ENCODE measurements at regions not wholly inside any gene's neighbourhood (a gene's known extent, or its start where the extent isn't known, plus 50 kb on each side); places are given as distances from the start of the nearest gene placed in this dataset.

GRCh38 chr4:24160358-24160757 is 270.5 kb upstream of the PPARGC1A start:
- no peaks in the 10 kb centered on the region for H3K36me3 Mint-ChIP-seq (ENCODE audit: low read depth)
- H3K4me1 Mint-ChIP-seq (ENCODE audit: low read depth), result no peaks in the 10 kb centered on the region
- ATAC-seq, result no peak
- H3K27ac Mint-ChIP-seq, result no peak overlapping the region
- CTCF ChIA-PET, result no interaction called here
- POLR2A ChIA-PET, result no interaction called here
- H3K4me3 Mint-ChIP-seq, result no peak overlapping the region
- H3K27me3 Mint-ChIP-seq (ENCODE audit: low read depth), result no peaks in the 10 kb centered on the region
- no peak for DNase-seq
- no peaks in the 10 kb centered on the region for H3K9me3 Mint-ChIP-seq (ENCODE audit: insufficient read depth)

- Mint-ChIP-seq H3K4me1 (ENCODE audit: low read depth) (no peaks in the 10 kb centered on the region), H3K36me3 (ENCODE audit: low read depth) (no peaks in the 10 kb centered on the region), H3K4me3 (no peak overlapping the region), H3K27ac (no peak overlapping the region), H3K9me3 (ENCODE audit: insufficient read depth) (no peaks in the 10 kb centered on the region), H3K27me3 (ENCODE audit: low read depth) (no peaks in the 10 kb centered on the region)
- ChIA-PET POLR2A (no interaction called here), CTCF (no interaction called here)
- no peak for ATAC-seq
- no peak for DNase-seq
Observed at GRCh38 chr4:24158031-24158430, 268.2 kb upstream of the PPARGC1A start.

GRCh38 chr4:24150034-24150433 is 260.2 kb upstream of the PPARGC1A start:
- ATAC-seq (no peak), DNase-seq (no peak)
- H3K27ac Mint-ChIP-seq, result no peak overlapping the region

GRCh38 chr4:24146127-24146526 is 256.3 kb upstream of the PPARGC1A start:
- H3K9me3 Mint-ChIP-seq (ENCODE audit: insufficient read depth), result no peaks in the 10 kb centered on the region
- H3K36me3 Mint-ChIP-seq (ENCODE audit: low read depth), result no peaks in the 10 kb centered on the region
- no peak for DNase-seq
- ChIA-PET CTCF (no interaction called here), POLR2A (no interaction called here)
- H3K4me1 Mint-ChIP-seq (ENCODE audit: low read depth), result no peaks in the 10 kb centered on the region
- H3K4me3 Mint-ChIP-seq, result no peak overlapping the region
- no peak for ATAC-seq
- H3K27me3 Mint-ChIP-seq (ENCODE audit: low read depth), result no peaks in the 10 kb centered on the region
- no peak overlapping the region for H3K27ac Mint-ChIP-seq

More at GRCh38 chr4:24150034-24150433, 260.2 kb upstream of the PPARGC1A start:
- Mint-ChIP-seq H3K4me3 (no peak overlapping the region), H3K9me3 (ENCODE audit: insufficient read depth) (no peaks in the 10 kb centered on the region), H3K27me3 (ENCODE audit: low read depth) (no peaks in the 10 kb centered on the region), H3K4me1 (ENCODE audit: low read depth) (no peaks in the 10 kb centered on the region), H3K36me3 (ENCODE audit: low read depth) (no peaks in the 10 kb centered on the region)
- POLR2A ChIA-PET, result no interaction called here
- CTCF ChIA-PET, result no interaction called here

- H3K4me3 Mint-ChIP-seq, result no peak overlapping the region
- no peaks in the 10 kb centered on the region for H3K4me1 Mint-ChIP-seq (ENCODE audit: low read depth)
- H3K27ac Mint-ChIP-seq, result no peak overlapping the region
- H3K27me3 Mint-ChIP-seq (ENCODE audit: low read depth), result no peaks in the 10 kb centered on the region
- H3K36me3 Mint-ChIP-seq (ENCODE audit: low read depth), result no peaks in the 10 kb centered on the region
- no peak for ATAC-seq
- no peak for DNase-seq
- POLR2A ChIA-PET, result no interaction called here
- no peaks in the 10 kb centered on the region for H3K9me3 Mint-ChIP-seq (ENCODE audit: insufficient read depth)
- CTCF ChIA-PET, result no interaction called here
Observed at GRCh38 chr4:24145591-24145990, 255.7 kb upstream of the PPARGC1A start.

- CTCF ChIA-PET, result no interaction called here
- DNase-seq (no peak), ATAC-seq (no peak)
- no peak overlapping the region for H3K4me3 Mint-ChIP-seq
- no peaks in the 10 kb centered on the region for H3K9me3 Mint-ChIP-seq (ENCODE audit: insufficient read depth)
- H3K4me1 Mint-ChIP-seq (ENCODE audit: low read depth), result no peaks in the 10 kb centered on the region
- no peaks in the 10 kb centered on the region for H3K36me3 Mint-ChIP-seq (ENCODE audit: low read depth)
- POLR2A ChIA-PET, result no interaction called here
- H3K27me3 Mint-ChIP-seq (ENCODE audit: low read depth), result no peaks in the 10 kb centered on the region
- no peak overlapping the region for H3K27ac Mint-ChIP-seq
Observed at GRCh38 chr4:24144381-24144780, 254.5 kb upstream of the PPARGC1A start.

- no peak for DNase-seq
- Mint-ChIP-seq H3K36me3 (ENCODE audit: low read depth) (no peaks in the 10 kb centered on the region), H3K9me3 (ENCODE audit: insufficient read depth) (no peaks in the 10 kb centered on the region), H3K4me1 (ENCODE audit: low read depth) (no peaks in the 10 kb centered on the region), H3K4me3 (no peak overlapping the region), H3K27me3 (ENCODE audit: low read depth) (no peaks in the 10 kb centered on the region), H3K27ac (no peak overlapping the region)
- ChIA-PET POLR2A (no interaction called here), CTCF (no interaction called here)
- no peak for ATAC-seq
Observed at GRCh38 chr4:24143741-24144140, 253.9 kb upstream of the PPARGC1A start.

GRCh38 chr4:24141836-24142235 is 252.0 kb upstream of the PPARGC1A start:
- H3K27me3 Mint-ChIP-seq (ENCODE audit: low read depth), result no peaks in the 10 kb centered on the region
- ChIA-PET CTCF (no interaction called here), POLR2A (no interaction called here)
- ATAC-seq (no peak), DNase-seq (no peak)
- H3K27ac Mint-ChIP-seq, result no peak overlapping the region
- no peaks in the 10 kb centered on the region for H3K9me3 Mint-ChIP-seq (ENCODE audit: insufficient read depth)
- no peak overlapping the region for H3K4me3 Mint-ChIP-seq
- no peaks in the 10 kb centered on the region for H3K36me3 Mint-ChIP-seq (ENCODE audit: low read depth)
- no peaks in the 10 kb centered on the region for H3K4me1 Mint-ChIP-seq (ENCODE audit: low read depth)

GRCh38 chr4:24140892-24141291 is 251.0 kb upstream of the PPARGC1A start:
- Mint-ChIP-seq H3K4me1 (ENCODE audit: low read depth) (no peaks in the 10 kb centered on the region), H3K4me3 (no peak overlapping the region), H3K27me3 (ENCODE audit: low read depth) (no peaks in the 10 kb centered on the region), H3K9me3 (ENCODE audit: insufficient read depth) (no peaks in the 10 kb centered on the region), H3K27ac (no peak overlapping the region), H3K36me3 (ENCODE audit: low read depth) (no peaks in the 10 kb centered on the region)
- CTCF ChIA-PET, result no interaction called here
- ATAC-seq, result no peak
- DNase-seq, result no peak
- POLR2A ChIA-PET, result no interaction called here

- ChIA-PET POLR2A (no interaction called here), CTCF (no interaction called here)
Observed at GRCh38 chr4:24137671-24138601, 248.1 kb upstream of the PPARGC1A start.

GRCh38 chr4:24131954-24132673 is 242.3 kb upstream of the PPARGC1A start:
- H3K36me3 Mint-ChIP-seq (ENCODE audit: low read depth), result no peaks in the 10 kb centered on the region
- DNase-seq (no peak), ATAC-seq (no peak)
- CTCF ChIA-PET, result no interaction called here
- no peaks in the 10 kb centered on the region for H3K4me1 Mint-ChIP-seq (ENCODE audit: low read depth)
- no peaks in the 10 kb centered on the region for H3K27me3 Mint-ChIP-seq (ENCODE audit: low read depth)
- no peak overlapping the region for H3K4me3 Mint-ChIP-seq
- no peaks in the 10 kb centered on the region for H3K9me3 Mint-ChIP-seq (ENCODE audit: insufficient read depth)
- POLR2A ChIA-PET, result no interaction called here
- H3K27ac Mint-ChIP-seq, result no peak overlapping the region

More at GRCh38 chr4:24137671-24138601, 248.1 kb upstream of the PPARGC1A start:
- Mint-ChIP-seq H3K27ac (no peak overlapping the region), H3K4me1 (ENCODE audit: low read depth) (no peaks in the 10 kb centered on the region), H3K4me3 (no peak overlapping the region), H3K27me3 (ENCODE audit: low read depth) (no peaks in the 10 kb centered on the region), H3K9me3 (ENCODE audit: insufficient read depth) (no peaks in the 10 kb centered on the region), H3K36me3 (ENCODE audit: low read depth) (no peaks in the 10 kb centered on the region)
- ATAC-seq, result no peak
- no peak for DNase-seq

GRCh38 chr4:24130637-24131036 is 240.8 kb upstream of the PPARGC1A start:
- no peak for DNase-seq
- ATAC-seq, result no peak
- Mint-ChIP-seq H3K9me3 (ENCODE audit: insufficient read depth) (no peaks in the 10 kb centered on the region), H3K4me1 (ENCODE audit: low read depth) (no peaks in the 10 kb centered on the region), H3K27me3 (ENCODE audit: low read depth) (no peaks in the 10 kb centered on the region), H3K36me3 (ENCODE audit: low read depth) (no peaks in the 10 kb centered on the region), H3K4me3 (no peak overlapping the region), H3K27ac (no peak overlapping the region)
- POLR2A ChIA-PET, result no interaction called here
- CTCF ChIA-PET, result no interaction called here

Data from activated CD8-positive, alpha-beta T cell treated with anti-CD3 and anti-CD28 coated beads, Interleukin-2, amount 10 ng/mL, durations not matched to agents 7 days and 5 days (primary cell).